K562 (cell line): ENCODE measurements at regions not wholly inside any gene's neighbourhood (a gene's known extent, or its start where the extent isn't known, plus 50 kb on each side); places are given as distances from the start of the nearest gene placed in this dataset.

Experiments
- CBFB ChIP-seq: sonication (generic); formaldehyde crosslinking; IDR thresholded peaks from 2 replicates; pipeline ENCODE4 v1.4.0; 2020; ENCODE audit warnings: mild to moderate bottlenecking, missing genetic modification reagents
- ESRRB ChIP-seq: fragments of 250-450 bp; sonication (Bioruptor Pico); IDR thresholded peaks from 2 replicates; pipeline ENCODE4 v1.5.0; 2020; ENCODE audit warnings: mild to moderate bottlenecking, moderate library complexity, borderline replicate concordance
- FUS ChIP-seq: fragments of 200-400 bp; formaldehyde crosslinking; optimal IDR thresholded peaks from 2 replicates; pipeline ENCODE3; 2017; ENCODE audit warnings: low read depth, low read length
- IRF1 ChIP-seq: sonication (generic); formaldehyde crosslinking; IDR thresholded peaks from 2 replicates; pipeline ENCODE4 v1.8.0; 2022; ENCODE audit warnings: missing genetic modification reagents, mild to moderate bottlenecking, borderline replicate concordance
- NFXL1 ChIP-seq: fragments of 450-650 bp; formaldehyde crosslinking; IDR thresholded peaks from 2 replicates; pipeline ENCODE4 v1.4.0; 2021; ENCODE audit warnings: mild to moderate bottlenecking
- PTRF ChIP-seq: fragments of 450-650 bp; IDR thresholded peaks from 2 replicates; pipeline ENCODE4 v1.6.1; 2016; ENCODE audit warnings: mild to moderate bottlenecking, missing genetic modification characterization, missing compliant biosample characterization
- RFX1 ChIP-seq: fragments of 450-650 bp; IDR thresholded peaks from 2 replicates; pipeline ENCODE4 v1.6.1; 2016; ENCODE audit warnings: mild to moderate bottlenecking, moderate library complexity
- SETDB1 ChIP-seq: IDR thresholded peaks from one replicate; pipeline ENCODE4 v1.6.1; 2012; ENCODE audit warnings: low read length, control low read depth, inconsistent platforms
- SIN3A ChIP-seq, 2 experiments: fragments of 150-350 bp in 1 of 2; IDR thresholded peaks; 2 replicates each; pipeline ENCODE4 v1.6.1; 2011 to 2016; ENCODE audit warnings: borderline replicate concordance in 2 of 2, low read depth in 2 of 2, low read length in 2 of 2, mild to moderate bottlenecking in 2 of 2, moderate library complexity in 2 of 2; ENCODE audit not compliant: control insufficient read depth in 1 of 2
- SMAD1 ChIP-seq: fragments of 150-350 bp; IDR thresholded peaks from 2 replicates; pipeline ENCODE4 v1.6.1; 2014; ENCODE audit warnings: low read length, low read depth; ENCODE audit not compliant: partially characterized antibody
- SMARCC2 ChIP-seq: fragments of 450-650 bp; IDR thresholded peaks from 2 replicates; pipeline ENCODE4 v1.6.1; 2017; ENCODE audit warnings: antibody characterized with exemption, moderate library complexity, mild to moderate bottlenecking, low read depth
- TRIM28 ChIP-seq: fragments of 450-650 bp; IDR thresholded peaks from 2 replicates; pipeline ENCODE4 v1.6.1; 2017
- ZKSCAN1 ChIP-seq: fragments of 150-350 bp; IDR thresholded peaks from 2 replicates; pipeline ENCODE4 v1.6.1; 2016; ENCODE audit warnings: low read depth, low read length
- ZNF184 ChIP-seq: sonication (generic); formaldehyde crosslinking; IDR thresholded peaks from 2 replicates; pipeline ENCODE4 v1.5.0; 2020; ENCODE audit warnings: missing genetic modification reagents
- ZNF398 ChIP-seq: fragments of 250-450 bp; sonication (Bioruptor Pico); IDR thresholded peaks from 2 replicates; pipeline ENCODE4 v1.8.0; 2021; ENCODE audit warnings: moderate library complexity, mild to moderate bottlenecking, inconsistent platforms
- TF ChIP-seq, protein P1 (sequence below): fragments of 250-450 bp; sonication (Bioruptor Pico); IDR thresholded peaks from 2 replicates; pipeline ENCODE4 v1.5.1; 2021; ENCODE audit warnings: mild to moderate bottlenecking

DNA sequence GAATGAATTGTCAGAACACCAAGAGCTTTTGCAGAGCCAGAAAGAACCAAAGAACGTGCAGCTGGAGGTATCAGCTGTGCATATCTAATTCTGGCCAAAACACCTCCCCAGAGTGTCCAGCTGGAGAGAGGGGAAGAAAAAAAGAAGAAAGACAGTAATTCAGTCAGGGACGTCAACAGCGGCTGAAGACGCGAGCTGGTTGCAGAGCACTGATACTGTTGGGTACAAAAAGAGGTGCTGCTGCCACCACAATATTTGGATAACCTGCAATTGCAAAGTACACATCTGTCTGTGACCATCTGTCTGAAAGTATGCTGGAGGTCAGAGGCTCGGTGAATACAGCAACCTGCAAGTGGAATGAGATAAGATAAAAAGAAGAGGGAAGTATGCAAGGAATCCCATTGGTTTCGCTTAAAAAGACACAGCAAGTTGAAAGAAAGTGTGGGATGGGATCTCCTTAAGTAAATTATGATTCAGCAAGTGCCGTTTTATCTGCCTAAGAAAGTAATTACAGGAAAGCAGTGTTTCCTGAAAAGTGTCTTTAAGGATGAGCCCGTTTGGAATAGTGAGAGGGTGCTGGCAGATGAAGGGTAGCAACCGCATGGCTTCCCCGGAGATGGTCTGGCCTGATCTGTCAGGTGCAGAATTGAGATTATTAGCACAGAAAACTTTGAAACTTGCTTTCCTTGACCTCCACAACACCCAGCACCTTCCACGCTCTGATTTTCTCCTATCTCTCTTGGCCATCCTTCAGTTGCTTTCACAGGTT, 189.9 kb upstream of the PRDM1 start (continued):
- TF ChIP-seq SMARCC2 (no peak; the same call in 1 of the 2 replicates), RFX1 (no peak), TRIM28 (no peak), ESRRB (CRISPR knock-in tag) (no peak), FUS (no peak), IRF1 (CRISPR knock-in tag) (no peak), SETDB1 (no peak), ZNF398 (CRISPR knock-in tag) (no peak), CBFB (no peak), ZNF184 (CRISPR knock-in tag) (no peak), SIN3A (IDR thresholded peaks at IDR 0.05; ENCODE audit: borderline replicate concordance in 2 of 2, control insufficient read depth in 1 of 2, low read depth in 2 of 2, low read length in 2 of 2) (no peak), ZKSCAN1 (no peak), SMAD1 (no peak), PTRF (tag) (no peak), NFXL1 (CRISPR knock-in tag) (no peak)
- TF ChIP-seq, protein P1, sequence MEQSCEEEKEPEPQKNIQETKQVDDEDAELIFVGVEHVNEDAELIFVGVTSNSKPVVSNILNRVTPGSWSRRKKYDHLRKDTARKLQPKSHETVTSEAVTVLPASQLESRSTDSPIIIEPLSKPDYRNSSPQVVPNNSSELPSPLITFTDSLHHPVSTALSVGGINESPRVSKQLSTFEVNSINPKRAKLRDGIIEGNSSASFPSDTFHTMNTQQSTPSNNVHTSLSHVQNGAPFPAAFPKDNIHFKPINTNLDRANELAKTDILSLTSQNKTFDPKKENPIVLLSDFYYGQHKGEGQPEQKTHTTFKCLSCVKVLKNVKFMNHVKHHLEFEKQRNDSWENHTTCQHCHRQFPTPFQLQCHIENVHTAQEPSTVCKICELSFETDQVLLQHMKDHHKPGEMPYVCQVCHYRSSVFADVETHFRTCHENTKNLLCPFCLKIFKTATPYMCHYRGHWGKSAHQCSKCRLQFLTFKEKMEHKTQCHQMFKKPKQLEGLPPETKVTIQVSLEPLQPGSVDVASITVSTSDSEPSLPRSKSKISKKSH (CRISPR knock-in tag): no peak
